Sigmoid colon (tissue), 4 donors: ENCODE measurements at regions not wholly inside any gene's neighbourhood (a gene's known extent, or its start where the extent isn't known, plus 50 kb on each side); places are given as distances from the start of the nearest gene placed in this dataset.

Experiments used
- CTCF ChIP-seq, 4 experiments: fragments of 450-650 bp in 3 of 4; fragments of 200-600 bp in 1 of 4; IDR thresholded peaks; one replicate each; pipeline ENCODE4 v1.5.1; 2016 to 2019; ENCODE audit warnings: antibody characterized with exemption in 4 of 4, mild to moderate bottlenecking in 3 of 4, moderate library complexity in 2 of 4
- POLR2A ChIP-seq, 2 donors: fragments of 450-650 bp; IDR thresholded peaks; one replicate each; pipeline ENCODE4 v1.6.1; 2016; ENCODE audit warnings: antibody characterized with exemption in 2 of 2, mild to moderate bottlenecking in 2 of 2, moderate library complexity in 2 of 2
- POLR2AphosphoS5 ChIP-seq, 4 donors: sonication (generic); formaldehyde crosslinking; IDR thresholded peaks; one replicate each; pipeline ENCODE4 v1.6.1; 2017; ENCODE audit warnings: antibody characterized with exemption in 4 of 4

- TF ChIP-seq POLR2AphosphoS5 (IDR thresholded peaks at IDR 0.05) = no peak
- no peak for TF ChIP-seq POLR2A (IDR thresholded peaks at IDR 0.05)
- TF ChIP-seq CTCF (IDR thresholded peaks at IDR 0.05) = no peak
Observed at GRCh38 chr11:130721023-130721681, 195.1 kb downstream of the SNX19 start.
